H1 (cell line): ENCODE measurements at regions not wholly inside any gene's neighbourhood (a gene's known extent, or its start where the extent isn't known, plus 50 kb on each side); places are given as distances from the start of the nearest gene placed in this dataset.

Experiments used
- TCF12 ChIP-seq: IDR thresholded peaks from 2 replicates; pipeline ENCODE4 v1.6.1; 2011; ENCODE audit warnings: low read depth, mild to moderate bottlenecking, low read length

- TF ChIP-seq TCF12 = no peak
These were observed 628.8 kb downstream of the ANKRD50 start (continued) for GRCh38 chr4:124083711-124084110.
